Activated CD4-positive, alpha-beta memory T cell treated with anti-CD3 and anti-CD28 coated beads for 36 hours (primary cell): ENCODE measurements at regions not wholly inside any gene's neighbourhood (a gene's known extent, or its start where the extent isn't known, plus 50 kb on each side); places are given as distances from the start of the nearest gene placed in this dataset.

Experiments
- CTCF ChIA-PET: fragments of 350-600 bp; sonication (Branson Sonifier 250); formaldehyde crosslinking; loops from one replicate; lab custom pipeline; 2021; ENCODE audit warnings: antibody characterized with exemption, inconsistent platforms; lab: Charles Lee
- POLR2A ChIA-PET: fragments of 350-600 bp; sonication (Branson Sonifier 250); formaldehyde crosslinking; loops from one replicate; lab custom pipeline; 2021; ENCODE audit warnings: antibody characterized with exemption; lab: Charles Lee
- DNase-seq: peaks from one replicate; pipeline ENCODE4 v3.0.0-alpha.2; 2020
- H3K27ac Mint-ChIP-seq: one replicate; pipeline ENCODE4 v1.8.0; 2021; ENCODE audit warnings: mixed read lengths
- H3K27me3 Mint-ChIP-seq: one replicate; pipeline ENCODE4 v1.8.0; 2021; ENCODE audit warnings: mixed read lengths
- H3K36me3 Mint-ChIP-seq: one replicate; pipeline ENCODE4 v1.8.0; 2021; ENCODE audit warnings: mixed read lengths
- H3K4me1 Mint-ChIP-seq: one replicate; pipeline ENCODE4 v1.8.0; 2021; ENCODE audit warnings: low read depth, mixed read lengths
- H3K4me3 Mint-ChIP-seq: one replicate; pipeline ENCODE4 v1.8.0; 2021; ENCODE audit warnings: mild to moderate bottlenecking, mixed read lengths
- H3K9me3 Mint-ChIP-seq: one replicate; pipeline ENCODE4 v1.8.0; 2021; ENCODE audit warnings: mixed read lengths
- intact Hi-C: fragments of 100-400 bp; cut with micrococcal nuclease; formaldehyde crosslinking; loops from one replicate; pipeline ENCODE4 v1.15.1; 2023

DNA sequence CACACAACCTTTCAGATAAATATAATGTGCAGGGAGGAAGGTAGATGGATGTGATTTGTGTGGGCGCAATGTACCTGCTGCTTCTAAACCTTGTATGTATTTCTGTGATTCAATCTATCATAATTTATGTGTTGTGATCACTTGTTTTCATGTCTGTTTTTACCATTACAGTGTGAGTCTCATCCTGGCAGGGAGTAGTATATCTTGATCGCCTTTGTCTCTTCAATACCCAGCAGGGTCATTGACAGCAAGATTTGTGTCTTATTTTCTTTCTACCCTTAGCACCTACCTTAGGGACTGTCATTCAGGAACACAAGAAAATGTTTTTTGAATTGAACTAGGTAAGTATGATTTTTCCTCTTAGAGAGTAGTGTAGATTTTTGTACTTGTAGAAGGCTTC is 83.7 kb upstream of the SELENOK start:
- no peak overlapping the region for H3K4me3 Mint-ChIP-seq
- peaks cover 3% of the 10 kb centered on the region for H3K27me3 Mint-ChIP-seq
- no peak overlapping the region for H3K27ac Mint-ChIP-seq
- intact Hi-C loops = no loop called here
- DNase-seq = no peak
- no peaks in the 10 kb centered on the region for H3K36me3 Mint-ChIP-seq
- CTCF ChIA-PET = no interaction called here
- H3K4me1 Mint-ChIP-seq = no peaks in the 10 kb centered on the region
- peaks cover 37% of the 10 kb centered on the region for H3K9me3 Mint-ChIP-seq
- POLR2A ChIA-PET = no interaction called here

DNA sequence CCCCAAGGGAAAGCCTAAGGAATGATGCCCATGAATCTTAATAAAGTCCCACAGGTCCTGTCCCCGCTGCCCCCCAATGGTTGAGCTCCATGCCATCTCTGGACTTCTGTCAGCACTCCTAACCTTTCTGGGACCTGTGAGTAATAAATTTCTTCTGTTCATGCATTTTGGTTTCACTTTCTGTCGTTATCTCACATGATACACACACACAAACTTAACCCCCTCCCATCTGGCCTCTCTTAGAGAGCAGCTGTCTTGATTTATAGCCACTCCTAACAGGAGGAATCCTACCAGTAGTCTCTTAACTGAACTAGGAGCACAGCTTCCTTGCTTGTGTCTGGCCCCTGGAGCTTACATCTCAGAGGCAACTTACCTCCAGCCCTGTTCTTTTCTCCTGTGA is 82.7 kb upstream of the SELENOK start:
- DNase-seq = no peak
- Mint-ChIP-seq H3K9me3 (peaks cover 41% of the 10 kb centered on the region), H3K27me3 (no peaks in the 10 kb centered on the region), H3K4me1 (no peaks in the 10 kb centered on the region), H3K36me3 (no peaks in the 10 kb centered on the region), H3K27ac (no peak overlapping the region), H3K4me3 (no peak overlapping the region)
- CTCF ChIA-PET = no interaction called here
- intact Hi-C loops = no loop called here
- POLR2A ChIA-PET = no interaction called here

DNA sequence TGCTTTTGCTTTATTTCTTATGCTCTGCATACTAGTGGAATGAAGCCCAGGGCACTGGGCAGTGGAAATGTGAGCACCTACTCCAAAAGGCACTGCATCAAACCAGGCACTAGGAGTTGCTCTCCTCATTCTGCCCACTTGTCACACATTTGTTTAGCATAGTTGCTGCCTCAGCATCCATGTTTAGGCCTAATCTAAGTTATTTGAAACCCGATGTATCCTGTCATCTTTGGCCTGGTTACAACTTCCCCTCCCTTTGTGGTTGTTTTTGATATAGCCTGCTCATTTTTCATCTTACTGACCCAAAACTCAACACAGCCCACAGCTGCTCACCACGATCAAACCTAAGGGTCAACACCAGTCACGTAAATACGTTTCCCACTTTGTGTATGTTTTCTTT is 82.2 kb upstream of the SELENOK start:
- Mint-ChIP-seq H3K4me3 (no peak overlapping the region), H3K27me3 (no peaks in the 10 kb centered on the region), H3K4me1 (no peaks in the 10 kb centered on the region), H3K27ac (no peak overlapping the region), H3K36me3 (no peaks in the 10 kb centered on the region), H3K9me3 (peaks cover 41% of the 10 kb centered on the region)
- no peak for DNase-seq
- intact Hi-C loops = no loop called here
- POLR2A ChIA-PET = no interaction called here
- CTCF ChIA-PET = no interaction called here

DNA sequence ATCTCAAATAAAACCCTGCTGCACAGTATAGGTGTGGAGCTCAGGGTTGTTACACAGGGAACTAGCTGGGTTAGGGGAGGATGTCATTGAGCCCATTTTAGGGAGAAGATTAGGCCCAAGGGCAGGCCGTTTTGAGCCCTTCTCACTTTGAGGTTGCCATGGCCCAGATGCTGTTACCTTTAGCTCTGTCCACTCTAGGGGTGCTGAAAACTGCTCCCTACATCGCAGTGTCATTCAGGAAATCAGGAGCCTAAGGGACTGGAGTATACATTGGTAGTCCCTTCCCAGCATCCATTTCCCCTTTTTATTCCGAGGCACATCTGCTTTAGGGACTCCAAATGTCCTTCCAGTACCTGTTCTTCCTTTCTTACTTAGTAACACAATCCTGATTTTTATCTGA is 79.0 kb upstream of the SELENOK start:
- H3K9me3 Mint-ChIP-seq = peaks cover 40% of the 10 kb centered on the region
- intact Hi-C loops = no loop called here
- H3K4me1 Mint-ChIP-seq = no peaks in the 10 kb centered on the region
- H3K27me3 Mint-ChIP-seq = no peaks in the 10 kb centered on the region
- no peak overlapping the region for H3K4me3 Mint-ChIP-seq
- POLR2A ChIA-PET = no interaction called here
- H3K27ac Mint-ChIP-seq = no peak overlapping the region
- CTCF ChIA-PET = no interaction called here
- DNase-seq = no peak
- H3K36me3 Mint-ChIP-seq = no peaks in the 10 kb centered on the region

DNA sequence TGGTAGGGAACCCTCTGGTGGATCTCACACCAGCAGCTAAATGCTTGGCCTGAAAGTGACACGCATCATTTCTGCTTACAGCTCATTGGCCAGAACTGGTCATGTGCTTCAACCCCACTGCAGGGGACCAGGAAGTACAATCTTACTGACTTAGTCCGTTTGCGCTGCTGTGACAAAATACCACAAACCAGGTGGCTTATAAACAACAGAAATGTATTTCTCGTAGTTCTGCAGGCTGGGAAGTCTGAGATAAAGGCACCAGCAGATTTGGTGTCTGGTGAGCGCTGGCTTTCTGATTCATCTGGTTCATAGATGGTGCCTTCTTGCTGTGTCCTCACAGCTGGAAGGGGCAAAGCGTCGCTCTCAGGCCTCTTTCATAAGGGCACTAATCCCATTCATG is 77.4 kb upstream of the SELENOK start:
- no peaks in the 10 kb centered on the region for H3K4me1 Mint-ChIP-seq
- no peaks in the 10 kb centered on the region for H3K36me3 Mint-ChIP-seq
- H3K27ac Mint-ChIP-seq = no peak overlapping the region
- H3K4me3 Mint-ChIP-seq = no peak overlapping the region
- ChIA-PET CTCF (no interaction called here), POLR2A (no interaction called here)
- intact Hi-C loops = no loop called here
- peaks cover 33% of the 10 kb centered on the region for H3K9me3 Mint-ChIP-seq
- no peak for DNase-seq
- H3K27me3 Mint-ChIP-seq = no peaks in the 10 kb centered on the region

DNA sequence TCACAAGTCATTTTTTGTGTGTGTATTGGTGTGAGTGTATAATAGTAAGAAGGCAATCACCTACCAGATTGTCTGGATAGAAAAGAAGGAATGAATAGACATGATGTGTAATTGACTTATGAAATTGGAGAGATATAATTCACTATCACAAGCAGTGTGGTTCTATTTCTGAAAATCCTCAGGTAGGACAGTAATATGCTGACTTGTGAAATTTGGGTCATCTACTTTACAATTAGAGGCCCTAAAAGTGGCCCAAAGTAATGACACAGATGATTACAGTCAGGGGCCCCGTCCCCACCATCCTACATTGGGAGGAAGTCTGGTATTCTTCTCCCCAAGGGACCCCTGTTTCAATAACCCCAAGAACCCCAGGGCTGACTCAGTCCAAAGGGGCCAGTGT is 73.6 kb upstream of the SELENOK start:
- no peaks in the 10 kb centered on the region for H3K4me1 Mint-ChIP-seq
- ChIA-PET CTCF (no interaction called here), POLR2A (no interaction called here)
- H3K4me3 Mint-ChIP-seq = no peak overlapping the region
- peaks cover 2% of the 10 kb centered on the region for H3K27me3 Mint-ChIP-seq
- H3K27ac Mint-ChIP-seq = no peak overlapping the region
- no peaks in the 10 kb centered on the region for H3K36me3 Mint-ChIP-seq
- no peak for DNase-seq
- intact Hi-C loops = no loop called here
- peaks cover 12% of the 10 kb centered on the region for H3K9me3 Mint-ChIP-seq

DNA sequence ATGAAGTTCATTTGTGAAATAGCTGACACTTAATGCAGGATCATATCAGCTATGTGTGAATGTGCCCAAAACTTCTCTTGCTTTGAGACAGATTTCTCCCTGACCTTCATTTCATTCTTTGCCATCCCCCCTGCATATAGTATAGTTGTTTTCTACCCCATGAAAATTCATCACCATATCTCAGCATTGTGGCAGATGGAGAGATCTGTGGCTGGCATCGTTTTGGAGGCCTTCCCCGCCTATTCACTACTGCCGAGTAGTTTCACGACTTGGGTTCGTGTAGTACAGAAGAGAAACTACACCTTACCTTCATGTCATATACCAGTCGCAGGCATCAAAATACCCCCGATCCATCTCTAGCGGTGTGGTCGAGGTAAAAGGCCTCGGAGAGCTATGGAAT is 66.2 kb upstream of the SELENOK start:
- DNase-seq = no peak
- Mint-ChIP-seq H3K36me3 (no peaks in the 10 kb centered on the region), H3K4me3 (no peak overlapping the region), H3K4me1 (no peaks in the 10 kb centered on the region), H3K27me3 (peaks cover 3% of the 10 kb centered on the region), H3K27ac (no peak overlapping the region), H3K9me3 (no peaks in the 10 kb centered on the region)
- intact Hi-C loops = no loop called here
- CTCF ChIA-PET = interaction anchor here (2.7 kb wide), 1 partner anchor 19 kb away, joined by 12 read pairs; no protein-coding TSS in a partner anchor
- POLR2A ChIA-PET = no interaction called here

DNA sequence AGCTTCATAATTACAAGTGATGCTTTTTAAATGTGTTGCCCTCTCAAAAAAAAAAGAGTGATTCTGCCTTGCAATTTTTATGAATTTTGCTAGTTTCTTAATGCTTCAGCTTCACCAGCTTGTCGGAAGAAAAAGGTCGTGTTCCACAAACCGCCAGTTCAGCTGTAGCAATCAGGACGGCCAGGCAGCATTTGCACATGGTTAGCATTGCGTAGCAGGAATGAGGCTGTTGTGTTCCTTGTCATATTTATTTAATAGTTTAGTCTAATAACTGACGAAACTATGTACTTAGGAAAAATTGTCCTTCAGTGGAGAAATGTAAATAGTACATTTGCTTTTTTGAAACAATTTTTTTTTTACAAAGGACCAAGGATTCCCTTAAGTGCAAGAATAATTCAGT is 64.9 kb upstream of the SELENOK start:
- Mint-ChIP-seq H3K36me3 (no peaks in the 10 kb centered on the region), H3K9me3 (no peaks in the 10 kb centered on the region), H3K4me1 (no peaks in the 10 kb centered on the region), H3K4me3 (no peak overlapping the region), H3K27me3 (peaks cover 3% of the 10 kb centered on the region), H3K27ac (no peak overlapping the region)
- no peak for DNase-seq
- ChIA-PET POLR2A (no interaction called here), CTCF (interaction anchor here (2.7 kb wide), 1 partner anchor 18 kb away, joined by 12 read pairs; no protein-coding TSS in a partner anchor)
- intact Hi-C loops = no loop called here

DNA sequence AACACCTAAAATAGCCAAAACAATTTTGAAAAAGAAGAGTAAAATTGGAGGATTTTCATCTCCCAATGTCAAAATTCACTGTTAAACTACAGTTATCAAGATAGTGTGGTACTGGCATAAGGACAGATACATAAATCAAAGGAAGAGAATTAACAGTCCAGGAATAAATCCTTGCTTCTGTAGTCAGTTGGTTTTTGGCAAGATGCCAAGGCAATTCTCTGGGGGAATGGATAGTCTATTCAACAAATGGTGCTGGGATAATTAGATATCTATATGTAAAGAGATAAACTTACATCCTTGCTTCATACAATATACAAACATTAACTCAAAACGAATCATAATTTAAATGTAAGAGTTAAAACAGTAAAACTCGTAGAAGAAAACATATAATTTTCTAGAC is 57.9 kb upstream of the SELENOK start:
- peaks cover 9% of the 10 kb centered on the region for H3K36me3 Mint-ChIP-seq
- peaks cover 3% of the 10 kb centered on the region for H3K27me3 Mint-ChIP-seq
- peaks cover 27% of the 10 kb centered on the region for H3K9me3 Mint-ChIP-seq
- intact Hi-C loops = no loop called here
- CTCF ChIA-PET = no interaction called here
- no peak for DNase-seq
- H3K4me3 Mint-ChIP-seq = no peak overlapping the region
- H3K27ac Mint-ChIP-seq = no peak overlapping the region
- no peaks in the 10 kb centered on the region for H3K4me1 Mint-ChIP-seq
- POLR2A ChIA-PET = no interaction called here

DNA sequence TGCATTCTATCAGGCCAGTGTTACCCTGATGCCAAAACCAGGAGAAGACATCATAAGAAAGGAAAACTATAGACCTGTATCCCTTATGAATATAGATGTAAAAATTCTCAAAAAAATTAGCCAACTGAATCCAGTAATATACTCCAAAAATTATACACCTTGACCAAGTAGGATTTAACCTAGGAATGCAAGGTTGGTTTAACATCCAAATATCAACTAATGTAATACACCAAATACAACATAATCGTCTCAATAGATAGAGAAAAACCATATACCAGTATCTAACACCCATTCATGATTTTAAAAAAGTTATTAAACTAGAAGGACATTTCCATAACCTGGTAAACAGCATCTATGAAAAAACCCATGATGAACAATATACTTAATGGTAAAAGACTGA is 56.5 kb upstream of the SELENOK start:
- Mint-ChIP-seq H3K27ac (no peak overlapping the region), H3K4me3 (no peak overlapping the region), H3K4me1 (no peaks in the 10 kb centered on the region), H3K9me3 (peaks cover 27% of the 10 kb centered on the region), H3K36me3 (peaks cover 9% of the 10 kb centered on the region), H3K27me3 (peaks cover 1% of the 10 kb centered on the region)
- no peak for DNase-seq
- ChIA-PET POLR2A (no interaction called here), CTCF (no interaction called here)
- intact Hi-C loops = no loop called here

DNA sequence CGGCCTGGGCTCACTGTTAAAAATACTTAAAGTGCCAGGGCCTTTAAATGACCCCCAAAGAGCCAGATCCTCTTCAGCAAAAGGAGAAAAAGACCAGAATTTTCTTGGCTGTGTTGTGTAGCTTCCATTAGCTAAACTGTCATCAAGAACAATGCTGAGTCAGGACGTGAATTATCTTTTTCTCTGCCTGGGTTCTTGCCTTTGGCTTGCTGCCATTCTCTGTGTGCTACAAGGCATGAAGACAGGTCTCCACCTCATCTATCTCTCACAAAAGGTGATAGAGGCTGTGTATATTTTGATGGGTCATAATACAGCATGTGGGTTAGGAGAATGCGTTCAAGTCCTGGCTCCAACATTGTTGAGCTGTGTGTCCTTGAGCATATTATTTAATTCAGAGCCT is 52.4 kb upstream of the SELENOK start:
- H3K4me3 Mint-ChIP-seq = no peak overlapping the region
- no peak overlapping the region for H3K27ac Mint-ChIP-seq
- intact Hi-C loops = no loop called here
- DNase-seq = no peak
- POLR2A ChIA-PET = no interaction called here
- H3K4me1 Mint-ChIP-seq = no peaks in the 10 kb centered on the region
- H3K27me3 Mint-ChIP-seq = peaks cover 11% of the 10 kb centered on the region
- CTCF ChIA-PET = no interaction called here
- peaks cover 9% of the 10 kb centered on the region for H3K36me3 Mint-ChIP-seq
- peaks cover 27% of the 10 kb centered on the region for H3K9me3 Mint-ChIP-seq

DNA sequence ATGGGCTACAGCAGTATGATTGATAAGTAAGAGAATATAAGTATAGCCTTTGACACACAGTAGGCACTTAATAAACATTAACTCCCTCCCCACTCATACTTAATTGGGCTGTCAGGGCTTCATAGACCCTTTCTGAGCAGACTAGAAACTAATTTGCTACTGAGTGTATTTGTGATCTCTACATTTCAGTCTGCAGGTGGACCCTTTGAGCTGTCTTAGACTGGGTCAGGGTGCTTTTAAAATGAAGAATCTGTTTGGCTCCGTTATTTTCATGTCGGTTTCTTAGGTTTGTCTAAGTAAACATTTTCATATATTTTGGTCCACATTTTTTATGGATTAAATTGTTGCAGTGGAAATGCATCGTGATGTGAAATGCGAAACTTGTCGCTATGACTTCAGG is 50.3 kb upstream of the SELENOK start:
- peaks cover 6% of the 10 kb centered on the region for H3K36me3 Mint-ChIP-seq
- H3K4me3 Mint-ChIP-seq = no peak overlapping the region
- H3K4me1 Mint-ChIP-seq = no peaks in the 10 kb centered on the region
- no peak overlapping the region for H3K27ac Mint-ChIP-seq
- peaks cover 20% of the 10 kb centered on the region for H3K27me3 Mint-ChIP-seq
- ChIA-PET CTCF (no interaction called here), POLR2A (no interaction called here)
- DNase-seq = no peak
- intact Hi-C loops = no loop called here
- H3K9me3 Mint-ChIP-seq = peaks cover 14% of the 10 kb centered on the region
